ENCODE measurements at regions not wholly inside any gene's neighbourhood (a gene's known extent, or its start where the extent isn't known, plus 50 kb on each side); places are given as distances from the start of the nearest gene placed in this dataset.

DNA sequence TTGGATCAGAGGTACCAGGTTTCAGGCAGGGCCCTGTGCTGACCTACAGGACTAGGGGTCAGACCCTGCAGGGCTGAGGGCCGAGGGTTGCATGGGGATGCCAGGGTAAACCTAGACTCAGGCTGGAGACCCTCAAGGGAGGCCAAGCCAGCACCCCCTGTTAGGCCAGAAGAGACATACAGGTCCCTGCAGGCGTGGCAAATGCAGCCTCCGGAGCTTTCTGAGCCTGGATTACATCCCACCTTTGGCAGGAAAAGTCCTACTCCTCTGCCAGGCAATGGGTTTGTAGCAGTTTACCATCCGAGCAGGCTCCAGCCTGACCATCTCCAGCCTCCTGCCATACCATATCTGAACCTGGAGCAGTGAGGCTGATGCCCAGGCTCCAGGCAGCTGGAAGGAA lies 425.3 kb downstream of the NPHP4 start:
- Histone ChIP-seq H3K36me3 (ENCODE audit: insufficient read depth, low read length) (no peaks in the 10 kb centered on the region), H3K9ac (ENCODE audit: low read length) (no peak overlapping the region), H3F3A (ENCODE audit: insufficient read depth, low read length, poor library complexity, severe bottlenecking) (no peaks in the 10 kb centered on the region), H3K27me3 (ENCODE audit: insufficient read depth, low read depth, low read length) (no peaks in the 10 kb centered on the region), H3K9me3 (ENCODE audit: low read length) (peaks cover 5% of the 10 kb centered on the region), H3K27ac (ENCODE audit: low read length) (no peak overlapping the region), H2AFZ (ENCODE audit: low read depth, low read length) (no peak overlapping the region), H3K79me2 (replicated peaks; ENCODE audit: insufficient read depth, low read length) (no peaks in the 10 kb centered on the region), H3K4me3 (ENCODE audit: low read length) (no peak overlapping the region), H4K20me1 (ENCODE audit: insufficient read depth) (no peaks in the 10 kb centered on the region), H3K4me2 (ENCODE audit: low read length) (no peak overlapping the region), H3K9me2 (ENCODE audit: insufficient read depth, low read length) (no peaks in the 10 kb centered on the region)
- TF ChIP-seq, protein P1, sequence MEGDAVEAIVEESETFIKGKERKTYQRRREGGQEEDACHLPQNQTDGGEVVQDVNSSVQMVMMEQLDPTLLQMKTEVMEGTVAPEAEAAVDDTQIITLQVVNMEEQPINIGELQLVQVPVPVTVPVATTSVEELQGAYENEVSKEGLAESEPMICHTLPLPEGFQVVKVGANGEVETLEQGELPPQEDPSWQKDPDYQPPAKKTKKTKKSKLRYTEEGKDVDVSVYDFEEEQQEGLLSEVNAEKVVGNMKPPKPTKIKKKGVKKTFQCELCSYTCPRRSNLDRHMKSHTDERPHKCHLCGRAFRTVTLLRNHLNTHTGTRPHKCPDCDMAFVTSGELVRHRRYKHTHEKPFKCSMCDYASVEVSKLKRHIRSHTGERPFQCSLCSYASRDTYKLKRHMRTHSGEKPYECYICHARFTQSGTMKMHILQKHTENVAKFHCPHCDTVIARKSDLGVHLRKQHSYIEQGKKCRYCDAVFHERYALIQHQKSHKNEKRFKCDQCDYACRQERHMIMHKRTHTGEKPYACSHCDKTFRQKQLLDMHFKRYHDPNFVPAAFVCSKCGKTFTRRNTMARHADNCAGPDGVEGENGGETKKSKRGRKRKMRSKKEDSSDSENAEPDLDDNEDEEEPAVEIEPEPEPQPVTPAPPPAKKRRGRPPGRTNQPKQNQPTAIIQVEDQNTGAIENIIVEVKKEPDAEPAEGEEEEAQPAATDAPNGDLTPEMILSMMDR (IDR thresholded peaks at IDR 0.05; ENCODE audit: poor library complexity, severe bottlenecking), result no peak
- TF ChIP-seq SMC3 (conservative IDR thresholded peaks at IDR 0.05; ENCODE audit: poor library complexity) (no peak), POLR2AphosphoS5 (IDR thresholded peaks at IDR 0.05) (no peak), EP300 (conservative IDR thresholded peaks at IDR 0.05; ENCODE audit: poor library complexity, severe bottlenecking) (no peak), RAD21 (conservative IDR thresholded peaks at IDR 0.05) (no peak), REST (IDR thresholded peaks at IDR 0.05; ENCODE audit: borderline replicate concordance) (no peak), EZH2 (IDR thresholded peaks at IDR 0.05; ENCODE audit: borderline replicate concordance, insufficient read depth, low read length, poor library complexity, severe bottlenecking) (no peak), MXI1 (conservative IDR thresholded peaks at IDR 0.05; ENCODE audit: poor library complexity, severe bottlenecking) (no peak), TAF1 (IDR thresholded peaks at IDR 0.05; ENCODE audit: low read depth) (no peak)

DNA sequence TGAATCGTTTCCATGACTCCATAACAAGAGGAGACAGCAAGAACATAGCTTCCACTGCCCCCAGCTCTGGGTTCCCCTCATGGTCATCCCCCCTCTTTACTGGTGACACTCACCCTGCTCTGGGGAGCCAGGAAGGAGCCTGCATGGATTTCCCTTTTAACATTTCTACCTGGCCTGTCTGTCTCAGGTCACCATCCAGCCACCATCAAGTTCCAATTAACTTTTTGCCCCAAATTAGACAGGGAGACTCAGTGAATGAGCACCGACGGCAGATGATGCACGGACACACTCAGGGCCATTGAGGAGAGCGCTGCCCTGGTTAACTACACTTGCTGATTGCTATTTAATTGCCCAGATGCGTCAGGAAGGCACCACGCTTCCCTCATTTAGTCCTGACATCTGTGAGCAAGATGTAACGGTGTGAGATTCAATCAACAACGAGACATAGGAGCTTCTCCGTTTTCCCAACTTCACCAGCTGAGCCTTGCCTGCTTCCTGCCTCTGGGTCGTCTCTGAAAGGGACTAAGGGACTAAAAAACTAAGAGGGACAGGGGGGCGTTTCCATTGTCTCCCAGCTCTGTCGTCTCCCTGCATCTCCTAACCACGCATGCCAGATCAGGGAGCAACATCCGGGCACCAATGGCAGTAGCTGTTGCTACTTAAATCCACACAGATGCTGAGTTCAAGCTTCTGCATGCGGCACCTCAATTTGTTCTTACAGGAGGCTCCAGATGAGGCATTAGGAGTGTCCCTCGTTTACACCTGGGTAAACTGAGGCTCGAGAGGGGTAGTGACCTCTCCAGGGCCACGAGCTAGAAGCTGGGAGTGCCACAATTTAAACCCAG lies 426.7 kb downstream of the NPHP4 start:
- H3F3A ChIP-seq (ENCODE audit: insufficient read depth, low read length, poor library complexity, severe bottlenecking), result no peaks in the 10 kb centered on the region

More for the DNA sequence above, 426.7 kb downstream of the NPHP4 start:
- Histone ChIP-seq H3K27ac (ENCODE audit: low read length) (no peak overlapping the region), H3K27me3 (ENCODE audit: insufficient read depth, low read depth, low read length) (no peaks in the 10 kb centered on the region), H4K20me1 (ENCODE audit: insufficient read depth) (no peaks in the 10 kb centered on the region), H3K4me3 (ENCODE audit: low read length) (no peak overlapping the region), H3K36me3 (ENCODE audit: insufficient read depth, low read length) (no peaks in the 10 kb centered on the region), H3K9me2 (ENCODE audit: insufficient read depth, low read length) (no peaks in the 10 kb centered on the region), H3K4me2 (ENCODE audit: low read length) (no peak overlapping the region), H3K9ac (ENCODE audit: low read length) (no peak overlapping the region), H3K79me2 (replicated peaks; ENCODE audit: insufficient read depth, low read length) (no peaks in the 10 kb centered on the region), H2AFZ (ENCODE audit: low read depth, low read length) (no peak overlapping the region), H3K9me3 (ENCODE audit: low read length) (peaks cover 5% of the 10 kb centered on the region)
- TF ChIP-seq MXI1 (conservative IDR thresholded peaks at IDR 0.05; ENCODE audit: poor library complexity, severe bottlenecking), result no peak
